Ovary (tissue), 3 donors: ENCODE measurements at regions not wholly inside any gene's neighbourhood (a gene's known extent, or its start where the extent isn't known, plus 50 kb on each side); places are given as distances from the start of the nearest gene placed in this dataset.

Experiments used
- EP300 ChIP-seq: sonication (generic); formaldehyde crosslinking; IDR thresholded peaks from one replicate; pipeline ENCODE4 v1.6.1; 2017; ENCODE audit warnings: antibody characterized with exemption
- POLR2A ChIP-seq: fragments of 450-650 bp; IDR thresholded peaks from one replicate; pipeline ENCODE4 v1.6.1; 2017; ENCODE audit warnings: antibody characterized with exemption, mild to moderate bottlenecking, moderate library complexity
- TF ChIP-seq, protein P1 (sequence below), 3 donors: fragments of 450-650 bp in 2 of 3; fragments of 200-600 bp in 1 of 3; IDR thresholded peaks; one replicate each; pipeline versions ENCODE4 v1.5.1 to v1.8.0; 2016 to 2022; ENCODE audit warnings: antibody characterized with exemption in 3 of 3, mild to moderate bottlenecking in 1 of 3
- donor health status: DM: no; HTN: no; CAD: no.

DNA sequence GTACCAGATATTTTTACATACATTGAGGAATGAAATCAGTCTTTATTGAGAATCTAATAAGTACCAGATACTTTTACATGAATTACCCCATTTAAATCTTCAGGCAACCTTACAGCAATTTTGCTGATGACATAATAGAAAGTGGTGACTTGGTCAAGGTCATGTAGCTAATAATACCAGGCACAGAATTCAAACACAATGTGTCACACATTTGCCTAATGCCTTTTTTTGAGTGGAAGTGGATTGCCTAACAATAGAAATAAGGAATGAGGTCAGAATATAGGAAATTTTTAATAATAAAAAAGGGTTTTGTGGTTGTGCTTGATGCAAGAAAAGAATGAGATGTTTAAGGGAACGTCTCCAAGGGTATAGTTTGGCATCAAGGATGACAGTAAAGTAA, 466.6 kb upstream of the IGFBP3 start:
- TF ChIP-seq, protein P1, sequence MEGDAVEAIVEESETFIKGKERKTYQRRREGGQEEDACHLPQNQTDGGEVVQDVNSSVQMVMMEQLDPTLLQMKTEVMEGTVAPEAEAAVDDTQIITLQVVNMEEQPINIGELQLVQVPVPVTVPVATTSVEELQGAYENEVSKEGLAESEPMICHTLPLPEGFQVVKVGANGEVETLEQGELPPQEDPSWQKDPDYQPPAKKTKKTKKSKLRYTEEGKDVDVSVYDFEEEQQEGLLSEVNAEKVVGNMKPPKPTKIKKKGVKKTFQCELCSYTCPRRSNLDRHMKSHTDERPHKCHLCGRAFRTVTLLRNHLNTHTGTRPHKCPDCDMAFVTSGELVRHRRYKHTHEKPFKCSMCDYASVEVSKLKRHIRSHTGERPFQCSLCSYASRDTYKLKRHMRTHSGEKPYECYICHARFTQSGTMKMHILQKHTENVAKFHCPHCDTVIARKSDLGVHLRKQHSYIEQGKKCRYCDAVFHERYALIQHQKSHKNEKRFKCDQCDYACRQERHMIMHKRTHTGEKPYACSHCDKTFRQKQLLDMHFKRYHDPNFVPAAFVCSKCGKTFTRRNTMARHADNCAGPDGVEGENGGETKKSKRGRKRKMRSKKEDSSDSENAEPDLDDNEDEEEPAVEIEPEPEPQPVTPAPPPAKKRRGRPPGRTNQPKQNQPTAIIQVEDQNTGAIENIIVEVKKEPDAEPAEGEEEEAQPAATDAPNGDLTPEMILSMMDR (IDR thresholded peaks at IDR 0.05), result no peak
- no peak for TF ChIP-seq POLR2A
- no peak for TF ChIP-seq EP300
